Activated naive CD8-positive, alpha-beta T cell treated with anti-CD3 and anti-CD28 coated beads, Interleukin-2, amount 50 U/mL, for 24 hours (primary cell): ENCODE measurements at regions not wholly inside any gene's neighbourhood (a gene's known extent, or its start where the extent isn't known, plus 50 kb on each side); places are given as distances from the start of the nearest gene placed in this dataset.
A peak's percentile ranks its signal among the peaks of the same experiment; 100 is the strongest.

Experiments used
- ATAC-seq: fragments of 150-1000 bp; cut with Tn5 transposase; one replicate; pipeline ENCODE4 v1.10.0; 2021
- DNase-seq: peaks from one replicate; pipeline ENCODE4 v3.0.0; 2021
- H3K27ac Mint-ChIP-seq: one replicate; pipeline ENCODE4 v1.8.0; 2021; ENCODE audit warnings: mild to moderate bottlenecking, mixed read lengths
- H3K27me3 Mint-ChIP-seq: one replicate; pipeline ENCODE4 v1.8.0; 2021; ENCODE audit warnings: mixed read lengths
- H3K36me3 Mint-ChIP-seq: one replicate; pipeline ENCODE4 v1.8.0; 2021; ENCODE audit warnings: low read depth, mixed read lengths
- H3K4me1 Mint-ChIP-seq: one replicate; pipeline ENCODE4 v1.8.0; 2021; ENCODE audit warnings: mixed read lengths
- H3K4me3 Mint-ChIP-seq: one replicate; pipeline ENCODE4 v1.8.0; 2021; ENCODE audit warnings: mild to moderate bottlenecking, moderate library complexity, mixed read lengths
- H3K9me3 Mint-ChIP-seq: one replicate; pipeline ENCODE4 v1.8.0; 2021; ENCODE audit warnings: mixed read lengths

DNA sequence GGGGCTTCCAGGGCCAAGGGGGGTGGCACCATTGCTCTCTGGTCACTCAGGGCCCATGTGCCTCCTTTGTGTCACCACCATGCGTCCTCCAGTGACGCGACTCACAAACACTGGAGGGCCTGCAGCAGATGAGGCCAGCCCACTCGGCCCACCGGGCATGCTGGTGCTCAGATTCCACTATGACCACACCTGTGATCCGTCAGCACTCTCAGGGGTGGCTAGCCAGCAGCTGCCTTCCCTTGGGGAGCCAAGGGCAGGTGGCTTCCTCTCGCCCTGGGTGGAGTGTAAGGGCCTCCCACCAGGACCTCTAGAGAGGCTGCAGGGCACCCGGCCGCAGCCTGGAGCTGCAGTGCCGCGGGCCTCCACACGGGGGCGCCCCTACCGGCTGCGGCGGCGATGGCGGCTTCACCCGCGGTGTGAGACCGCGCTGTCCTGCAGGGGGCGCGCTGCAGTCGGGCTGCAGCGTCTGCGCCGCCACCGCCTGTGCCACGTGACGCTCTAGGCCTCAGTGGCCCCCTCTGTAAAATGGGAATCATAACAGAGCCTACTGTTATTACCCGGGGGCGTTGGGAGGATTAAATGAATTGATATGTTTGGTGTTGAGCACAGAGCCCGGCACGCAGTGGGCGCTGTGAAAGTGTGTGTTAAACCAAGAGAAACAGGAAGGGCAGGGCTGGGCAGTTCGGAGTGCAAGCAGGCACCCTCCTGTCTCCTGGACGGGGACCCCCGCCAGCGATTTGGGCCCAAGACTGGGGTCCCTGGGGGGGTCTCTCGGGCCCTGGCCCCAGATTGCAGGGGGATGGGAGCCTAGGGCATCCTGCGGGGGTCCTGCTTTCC lies 192.4 kb upstream of the GSE1 start:
- no peaks in the 10 kb centered on the region for H3K9me3 Mint-ChIP-seq
- H3K4me3 Mint-ChIP-seq = no peak overlapping the region
- H3K36me3 Mint-ChIP-seq = no peaks in the 10 kb centered on the region
- peak; percentile 90 for DNase-seq
- H3K27me3 Mint-ChIP-seq = peaks cover 4% of the 10 kb centered on the region
- no peak overlapping the region for H3K27ac Mint-ChIP-seq
- peak; percentile 78 for ATAC-seq
- H3K4me1 Mint-ChIP-seq = peaks cover 8% of the 10 kb centered on the region

DNA sequence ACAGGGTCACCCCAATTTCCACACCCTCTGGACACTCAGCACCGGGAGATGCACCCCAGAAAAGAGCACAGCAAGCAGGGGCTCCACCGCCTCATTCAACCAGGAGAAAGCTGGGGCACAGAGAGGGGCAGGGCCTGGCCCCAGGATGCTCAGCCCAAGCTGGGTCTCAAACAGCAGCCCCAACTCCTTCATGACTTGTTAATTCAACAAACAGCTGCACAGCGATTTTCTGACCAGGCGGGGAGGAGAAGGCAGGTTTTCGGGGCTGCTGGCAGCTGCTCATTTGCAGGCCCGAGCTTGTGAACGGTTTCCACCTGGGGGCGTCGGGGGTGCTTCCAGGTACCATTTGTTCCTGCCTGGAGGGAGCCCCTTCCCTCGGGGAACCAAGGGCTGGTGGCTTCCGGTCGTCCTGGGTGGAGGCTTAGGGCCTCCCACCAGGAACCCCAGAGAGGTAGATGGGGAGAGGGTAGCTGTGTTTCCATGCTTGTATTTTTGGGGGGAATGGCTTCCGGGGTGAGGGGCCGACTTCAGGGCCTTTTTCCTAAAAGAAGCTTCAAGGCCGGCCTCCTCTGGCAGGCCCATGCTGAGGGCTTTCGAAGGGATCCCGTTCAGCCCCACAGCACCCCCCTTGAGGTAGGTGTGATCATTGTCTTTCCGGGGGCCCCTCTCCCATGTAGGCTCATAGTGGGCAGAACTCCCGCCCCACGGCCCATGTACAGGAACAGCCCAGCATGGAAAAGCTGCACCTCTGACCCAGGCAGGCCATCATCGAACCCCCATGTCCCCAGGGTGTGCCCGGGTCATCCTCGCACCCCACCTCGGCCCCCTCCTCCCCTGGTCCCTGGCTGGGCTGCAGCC lies 191.6 kb upstream of the GSE1 start:
- H3K36me3 Mint-ChIP-seq = no peaks in the 10 kb centered on the region
- H3K9me3 Mint-ChIP-seq = no peaks in the 10 kb centered on the region
- H3K27me3 Mint-ChIP-seq = peaks cover 10% of the 10 kb centered on the region
- H3K4me1 Mint-ChIP-seq = peaks cover 4% of the 10 kb centered on the region
- no peak overlapping the region for H3K4me3 Mint-ChIP-seq
- ATAC-seq (no peak), DNase-seq (peak; percentile 1)
- no peak overlapping the region for H3K27ac Mint-ChIP-seq

DNA sequence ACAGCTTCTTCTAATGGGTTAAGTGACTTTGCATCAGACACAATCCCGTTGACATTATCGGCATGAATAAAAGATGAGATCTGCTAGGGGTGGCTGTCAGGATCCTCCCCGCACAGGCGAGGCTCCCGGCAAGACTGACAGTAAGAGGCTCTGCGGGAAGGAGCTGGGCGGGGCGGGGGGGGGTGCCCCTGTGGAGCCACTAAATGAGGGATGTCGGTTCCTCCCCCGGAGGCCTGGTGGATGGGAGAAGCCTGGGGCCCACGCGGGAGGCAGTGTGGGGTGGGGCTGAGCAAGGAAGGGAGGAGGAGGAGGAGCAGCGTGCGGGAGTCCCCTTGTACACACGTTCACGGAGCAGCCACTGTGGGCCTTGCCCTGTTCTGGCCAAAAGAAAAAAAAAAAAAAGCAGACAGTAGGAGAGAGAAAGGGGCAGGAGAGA lies 190.9 kb upstream of the GSE1 start:
- ATAC-seq = no peak
- no peaks in the 10 kb centered on the region for H3K36me3 Mint-ChIP-seq
- H3K4me1 Mint-ChIP-seq = peaks cover 2% of the 10 kb centered on the region
- H3K9me3 Mint-ChIP-seq = no peaks in the 10 kb centered on the region
- H3K27ac Mint-ChIP-seq = no peak overlapping the region
- H3K27me3 Mint-ChIP-seq = peaks cover 11% of the 10 kb centered on the region
- no peak overlapping the region for H3K4me3 Mint-ChIP-seq
- DNase-seq = peak; percentile 0

DNA sequence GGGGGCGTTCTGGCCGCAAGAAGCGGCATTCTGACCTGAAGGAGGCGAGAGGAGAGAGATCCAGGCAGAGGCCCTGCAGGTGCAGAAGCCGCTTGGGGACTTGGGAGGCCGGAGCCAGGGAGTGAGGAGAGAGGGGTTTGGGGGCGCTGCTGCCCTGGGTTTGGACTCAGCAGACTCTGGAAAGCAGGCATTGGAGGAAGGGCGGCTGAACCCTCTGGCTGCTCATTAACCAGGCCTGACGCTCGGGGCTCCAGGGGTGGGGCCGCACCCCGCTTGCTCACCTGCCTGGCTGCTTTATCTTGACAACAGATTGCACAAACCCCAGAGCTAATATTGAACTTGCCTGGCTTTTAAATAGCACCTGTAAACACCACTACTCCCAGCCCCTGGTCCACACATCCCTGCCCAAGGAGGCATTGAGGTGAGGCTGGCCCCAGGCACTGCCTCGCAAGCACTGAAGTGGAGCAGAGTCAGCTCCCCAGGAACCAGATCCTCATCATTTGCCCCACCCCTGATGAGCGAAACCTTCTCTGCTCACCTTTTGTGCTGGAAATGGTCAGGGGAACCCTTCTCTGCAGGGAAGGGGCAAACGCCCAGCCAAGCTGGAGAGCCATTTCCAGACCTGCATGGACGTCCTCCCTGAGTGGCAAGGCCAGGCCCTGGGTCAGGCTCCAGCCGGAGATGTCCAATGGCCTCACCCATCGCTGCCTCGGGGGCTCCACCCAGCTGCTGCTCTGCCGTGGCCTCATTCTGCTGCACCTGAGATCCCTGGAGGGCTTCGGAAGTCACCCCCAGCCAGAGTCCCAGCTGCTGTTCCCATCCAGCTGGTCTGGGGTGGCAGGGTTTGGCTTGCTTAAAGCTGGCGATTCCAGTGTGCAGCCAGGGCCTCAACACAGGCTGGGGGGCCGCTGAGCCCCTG lies 190.2 kb upstream of the GSE1 start:
- H3K36me3 Mint-ChIP-seq = no peaks in the 10 kb centered on the region

DNA sequence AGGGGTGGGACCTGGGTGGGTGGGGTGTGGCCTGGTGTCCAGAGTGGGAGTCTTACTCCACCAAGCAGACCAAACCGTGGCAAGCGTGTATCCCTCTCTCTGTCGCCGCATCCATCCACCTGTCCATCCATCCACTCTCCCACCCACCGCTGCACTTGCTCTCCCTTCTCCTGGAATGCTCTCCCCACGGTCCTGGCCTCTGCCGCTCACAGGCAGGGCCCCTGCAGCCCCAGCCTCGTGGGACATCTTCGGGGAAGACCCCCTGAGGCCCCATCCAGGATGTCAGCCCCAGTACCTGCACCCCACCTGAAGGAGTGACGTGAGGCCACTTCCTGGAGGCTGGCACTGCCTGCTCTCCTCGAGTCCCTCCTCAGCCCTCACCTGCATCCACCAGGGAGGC lies 189.5 kb upstream of the GSE1 start:
- H3K4me1 Mint-ChIP-seq = peaks cover 2% of the 10 kb centered on the region
- no peak overlapping the region for H3K27ac Mint-ChIP-seq
- no peaks in the 10 kb centered on the region for H3K36me3 Mint-ChIP-seq
- H3K4me3 Mint-ChIP-seq = no peak overlapping the region
- DNase-seq (peak; percentile 1), ATAC-seq (no peak)
- peaks cover 11% of the 10 kb centered on the region for H3K27me3 Mint-ChIP-seq
- no peaks in the 10 kb centered on the region for H3K9me3 Mint-ChIP-seq

More for the DNA sequence above, 190.2 kb upstream of the GSE1 start:
- DNase-seq (peak; percentile 1), ATAC-seq (no peak)
- Mint-ChIP-seq H3K4me3 (no peak overlapping the region), H3K27ac (no peak overlapping the region), H3K27me3 (peaks cover 11% of the 10 kb centered on the region), H3K4me1 (peaks cover 2% of the 10 kb centered on the region), H3K9me3 (no peaks in the 10 kb centered on the region)

DNA sequence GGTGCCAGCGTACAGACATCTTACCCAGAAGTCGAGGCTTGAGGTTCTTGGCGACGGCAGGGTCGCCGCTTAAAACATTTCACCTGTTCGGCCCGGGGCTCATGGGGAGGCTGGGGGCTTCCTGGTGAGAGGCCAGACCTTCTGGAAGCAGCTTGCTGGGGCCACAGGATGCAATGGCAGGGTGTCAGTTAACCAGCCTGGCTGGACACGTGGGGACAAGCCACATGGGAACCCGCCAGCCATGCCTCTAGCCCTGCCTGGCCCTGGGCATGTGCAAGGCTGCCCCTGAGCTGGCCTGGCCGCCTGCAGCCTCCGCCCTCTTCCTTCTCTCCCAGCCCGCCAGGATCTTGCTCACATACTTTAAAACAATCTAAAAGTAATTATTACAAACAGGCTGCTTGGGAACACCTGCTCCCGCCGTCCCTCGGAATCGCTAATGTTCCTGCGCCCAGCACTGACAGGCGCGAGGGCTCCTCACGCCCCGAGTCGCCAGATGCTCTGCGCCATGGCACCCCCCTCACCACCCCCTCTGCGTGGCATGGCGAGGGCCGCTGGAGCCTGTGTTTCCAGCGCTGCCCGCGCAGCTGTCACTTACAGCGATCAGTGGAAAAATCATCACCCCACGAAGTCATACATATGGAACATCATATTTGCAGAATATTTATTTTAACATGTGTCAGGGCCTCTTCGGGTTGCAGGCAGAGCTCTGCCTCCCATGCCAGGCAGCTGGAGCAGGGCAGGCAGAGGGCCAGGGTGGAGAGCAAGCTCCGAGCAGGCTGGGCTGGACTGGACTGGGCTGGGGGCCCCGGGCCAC lies 188.7 kb upstream of the GSE1 start:
- H3K9me3 Mint-ChIP-seq = no peaks in the 10 kb centered on the region
- H3K36me3 Mint-ChIP-seq = no peaks in the 10 kb centered on the region
- no peak overlapping the region for H3K4me3 Mint-ChIP-seq
- no peak for ATAC-seq
- peaks cover 11% of the 10 kb centered on the region for H3K27me3 Mint-ChIP-seq
- DNase-seq = no peak
- H3K4me1 Mint-ChIP-seq = peaks cover 2% of the 10 kb centered on the region
- no peak overlapping the region for H3K27ac Mint-ChIP-seq

DNA sequence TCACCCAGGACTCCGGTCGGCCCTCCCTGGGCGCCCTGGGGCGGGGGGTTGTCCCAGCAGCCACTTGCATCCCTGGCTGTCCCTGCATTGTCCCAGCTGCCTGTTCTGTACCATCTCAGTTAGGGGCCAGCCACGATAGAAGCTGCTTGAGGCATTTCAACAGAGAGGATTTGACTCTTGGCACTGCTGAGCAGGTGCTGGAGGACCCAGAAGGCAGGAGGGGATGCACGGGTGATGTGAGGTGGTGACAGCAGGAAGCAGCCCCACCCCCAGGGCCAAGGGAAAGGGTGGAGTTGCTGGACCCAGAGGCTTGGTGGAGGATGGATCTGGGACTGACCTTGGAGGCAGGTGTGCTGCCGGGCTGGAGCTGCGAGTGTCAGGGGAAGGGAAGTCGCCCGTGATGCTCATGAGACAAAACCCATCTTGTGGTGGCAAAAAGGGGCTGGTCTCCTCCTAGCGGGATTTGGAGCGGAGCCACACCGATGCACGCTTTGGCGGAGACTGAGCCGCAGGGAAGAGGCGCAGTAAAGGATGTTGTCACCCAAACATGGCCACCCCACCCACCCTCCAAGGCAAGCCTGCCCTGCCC lies 188.0 kb upstream of the GSE1 start:
- Mint-ChIP-seq H3K36me3 (no peaks in the 10 kb centered on the region), H3K4me1 (peaks cover 2% of the 10 kb centered on the region), H3K27ac (no peak overlapping the region), H3K4me3 (no peak overlapping the region), H3K27me3 (peaks cover 11% of the 10 kb centered on the region), H3K9me3 (no peaks in the 10 kb centered on the region)
- peak; percentile 1 for DNase-seq
- no peak for ATAC-seq

DNA sequence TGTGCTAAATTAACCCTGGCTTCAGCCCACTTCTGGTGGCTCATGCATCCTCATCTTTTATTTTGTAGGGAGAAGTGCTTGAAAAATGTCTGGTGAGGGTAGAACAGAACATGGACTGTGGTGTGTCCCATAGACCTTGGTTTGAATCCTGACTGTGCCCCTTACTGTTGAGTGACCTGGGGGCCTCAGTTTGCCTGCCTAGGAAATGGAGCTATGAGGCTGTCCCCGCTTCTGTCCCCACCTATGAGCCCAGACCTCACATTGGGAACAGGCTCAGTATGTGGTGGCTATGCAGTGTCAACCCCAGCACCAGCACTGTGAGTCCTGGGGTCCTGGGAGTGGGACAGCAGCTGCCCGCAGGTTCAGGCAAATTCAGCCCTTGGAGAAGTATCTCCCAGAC lies 186.3 kb upstream of the GSE1 start:
- H3K27me3 Mint-ChIP-seq = peaks cover 11% of the 10 kb centered on the region
- no peak for ATAC-seq
- H3K36me3 Mint-ChIP-seq = no peaks in the 10 kb centered on the region

DNA sequence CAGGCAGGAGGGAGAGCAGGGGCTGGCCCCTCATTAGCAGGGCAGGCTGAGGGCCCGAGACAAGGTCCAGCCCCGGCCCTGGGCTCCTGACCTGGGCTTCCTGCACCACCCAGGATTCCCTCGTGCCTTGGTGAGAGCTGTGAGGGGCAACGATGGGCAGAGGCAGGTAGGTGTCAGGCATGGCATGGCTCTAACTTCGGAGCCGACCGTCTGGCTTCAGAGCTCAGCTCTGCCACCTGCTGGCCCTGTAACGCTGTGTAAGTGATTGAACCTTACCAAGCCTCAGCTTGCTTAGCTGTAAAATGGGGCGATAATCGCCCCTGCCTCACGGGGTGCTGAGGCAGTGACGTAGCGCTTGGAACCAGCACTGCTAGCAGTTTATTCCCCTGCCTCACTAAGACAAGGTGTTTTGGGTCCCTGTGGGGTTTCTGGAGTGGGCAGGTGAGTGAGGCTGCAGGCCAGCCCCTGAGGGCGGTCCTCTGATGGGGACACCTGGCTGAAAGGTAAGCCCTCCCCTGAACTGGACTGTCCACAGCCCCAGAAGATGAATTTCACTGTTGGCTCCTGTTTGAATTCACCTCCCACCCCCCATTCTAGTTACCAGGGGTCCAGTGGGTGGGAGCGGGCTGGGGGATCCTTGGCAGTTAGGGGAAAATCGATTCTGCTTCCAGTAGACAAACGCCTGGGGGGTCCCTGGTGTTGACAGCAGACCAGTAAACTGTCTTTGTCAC lies 184.8 kb upstream of the GSE1 start:
- DNase-seq = peak; percentile 65
- H3K9me3 Mint-ChIP-seq = no peaks in the 10 kb centered on the region
- H3K4me1 Mint-ChIP-seq = no peaks in the 10 kb centered on the region
- no peaks in the 10 kb centered on the region for H3K36me3 Mint-ChIP-seq
- no peak overlapping the region for H3K27ac Mint-ChIP-seq
- H3K27me3 Mint-ChIP-seq = peaks cover 8% of the 10 kb centered on the region
- peak; percentile 75 for ATAC-seq
- H3K4me3 Mint-ChIP-seq = no peak overlapping the region

More for the DNA sequence above, 186.3 kb upstream of the GSE1 start:
- H3K9me3 Mint-ChIP-seq = no peaks in the 10 kb centered on the region
- no peak overlapping the region for H3K4me3 Mint-ChIP-seq
- H3K27ac Mint-ChIP-seq = no peak overlapping the region
- H3K4me1 Mint-ChIP-seq = no peaks in the 10 kb centered on the region
- no peak for DNase-seq

DNA sequence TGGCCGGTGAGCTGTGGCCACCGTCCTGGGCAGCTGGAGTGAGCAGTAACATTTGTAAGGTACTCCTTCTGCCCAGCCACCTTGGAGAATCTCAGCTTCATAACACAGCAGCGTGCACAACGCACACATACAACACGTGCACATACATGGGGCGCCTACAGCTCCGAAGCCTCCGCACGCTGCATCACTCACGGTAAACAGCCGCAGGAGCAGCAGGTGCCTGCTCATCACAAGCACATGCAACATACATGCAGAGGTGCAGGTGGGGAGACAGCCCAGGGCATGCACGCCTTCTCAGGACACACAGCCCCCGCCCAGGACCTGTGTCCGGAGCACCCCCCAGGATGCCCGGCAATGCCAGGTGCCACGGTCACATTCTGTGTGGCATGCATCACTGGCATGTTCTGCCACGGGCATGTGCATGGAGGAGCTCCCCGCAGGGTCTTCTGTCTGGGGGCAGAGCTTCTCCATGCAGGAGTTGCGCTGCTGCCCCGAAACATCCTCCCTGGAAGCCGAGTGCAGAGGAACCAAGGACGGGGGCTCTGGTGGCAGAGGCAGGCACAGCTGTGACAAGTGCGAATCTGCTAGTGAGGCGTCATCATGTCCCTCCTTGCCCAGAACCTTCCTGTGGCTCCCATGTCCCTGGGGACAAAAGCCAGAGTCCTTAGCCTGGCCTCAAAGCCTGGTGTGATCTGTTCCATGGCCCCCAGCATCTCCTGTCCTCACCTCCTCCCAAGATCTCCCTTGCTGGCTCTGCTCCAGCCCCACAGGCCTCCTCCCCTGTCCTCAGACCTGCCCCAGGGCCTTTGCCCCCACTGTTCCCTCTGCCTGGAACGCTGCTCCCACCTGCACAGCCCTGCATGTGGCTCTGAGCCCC lies 184.0 kb upstream of the GSE1 start:
- Mint-ChIP-seq H3K27ac (no peak overlapping the region), H3K36me3 (no peaks in the 10 kb centered on the region), H3K9me3 (no peaks in the 10 kb centered on the region), H3K27me3 (peaks cover 10% of the 10 kb centered on the region), H3K4me1 (no peaks in the 10 kb centered on the region), H3K4me3 (no peak overlapping the region)
- ATAC-seq = no peak
- peak; percentile 1 for DNase-seq

DNA sequence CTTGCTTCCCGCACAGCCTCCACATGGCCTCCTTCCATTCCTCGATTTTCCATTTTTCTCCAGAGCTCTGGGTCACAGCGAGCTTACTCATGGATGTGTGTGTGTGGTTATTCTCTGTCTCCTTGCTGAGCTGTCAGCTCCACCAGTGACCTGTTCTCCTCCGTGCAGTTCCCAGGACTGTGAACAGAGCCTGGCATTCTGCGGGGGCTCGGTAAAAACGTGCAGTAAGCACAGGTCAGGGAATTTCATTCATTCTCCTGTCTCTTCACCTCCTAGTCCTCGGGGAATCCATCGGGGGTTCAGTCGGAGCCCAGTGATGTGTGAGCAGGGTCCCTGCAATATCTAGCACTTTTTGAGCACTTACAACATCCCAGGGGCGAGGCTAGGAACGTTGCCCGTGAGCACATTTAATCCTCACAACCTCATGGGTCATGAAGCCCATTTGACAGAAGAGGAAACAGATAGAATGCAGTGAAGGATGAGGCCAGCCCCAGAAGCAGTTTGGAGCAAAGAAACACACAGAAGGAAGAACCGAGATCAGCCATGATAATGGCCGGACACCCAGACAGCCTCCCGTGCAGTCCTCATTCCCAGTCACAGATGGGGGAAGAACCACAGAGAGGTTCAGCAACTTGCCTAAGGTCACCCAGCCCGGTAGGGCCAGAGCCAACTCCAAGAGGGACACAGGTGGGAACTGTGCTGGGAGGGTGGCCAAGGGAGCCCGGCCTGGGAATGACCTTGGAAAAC lies 183.2 kb upstream of the GSE1 start:
- Mint-ChIP-seq H3K27me3 (peaks cover 10% of the 10 kb centered on the region), H3K36me3 (no peaks in the 10 kb centered on the region), H3K27ac (no peak overlapping the region), H3K4me3 (no peak overlapping the region), H3K4me1 (no peaks in the 10 kb centered on the region), H3K9me3 (no peaks in the 10 kb centered on the region)
- ATAC-seq (no peak), DNase-seq (no peak)
